ENCODE measurements at regions not wholly inside any gene's neighbourhood (a gene's known extent, or its start where the extent isn't known, plus 50 kb on each side); places are given as distances from the start of the nearest gene placed in this dataset.

DNA sequence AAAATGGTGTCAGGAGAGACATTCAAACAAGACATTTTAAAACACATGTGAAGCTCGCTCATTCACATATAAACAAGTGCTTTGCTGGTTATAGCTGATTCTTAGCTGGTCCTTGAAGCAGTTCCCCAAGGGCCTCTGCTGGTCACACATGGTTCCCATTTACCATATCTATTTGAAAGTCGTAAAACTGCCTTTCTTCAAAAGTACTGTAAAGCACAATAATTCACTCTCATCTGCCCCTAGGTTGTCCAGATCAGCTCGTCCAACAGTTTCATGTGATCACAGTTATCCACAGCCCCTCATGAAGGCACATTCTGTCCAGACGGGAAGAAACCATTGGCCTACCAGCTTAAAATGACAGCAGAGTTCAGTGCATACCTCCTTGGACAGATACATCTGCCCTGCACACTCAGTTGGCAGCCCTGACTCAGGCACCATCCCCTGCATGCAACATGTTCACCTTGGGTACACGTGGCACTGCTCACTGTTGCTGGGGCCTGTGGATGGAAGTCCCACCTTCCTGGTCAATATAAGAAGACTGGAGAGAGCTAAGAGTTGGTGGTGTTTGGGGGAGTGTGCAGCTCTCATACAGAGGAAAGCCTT lies 108.0 kb upstream of the HAAO start:
- TF ChIP-seq CTCF (conservative IDR thresholded peaks at IDR 0.05; ENCODE audit: low read length) (no peak), EZH2phosphoT487 (IDR thresholded peaks at IDR 0.05; ENCODE audit: borderline replicate concordance) (no peak)

All from Loucy (cell line).